ENCODE measurements at regions not wholly inside any gene's neighbourhood (a gene's known extent, or its start where the extent isn't known, plus 50 kb on each side); places are given as distances from the start of the nearest gene placed in this dataset.

GRCh38 chr12:41706376-41706775, 438.3 kb downstream of the GXYLT1 start:
- TF ChIP-seq POLR2AphosphoS5 (IDR thresholded peaks at IDR 0.05), result no peak
- no peak for TF ChIP-seq CTCF (IDR thresholded peaks at IDR 0.05; ENCODE audit: poor library complexity, severe bottlenecking)
- TF ChIP-seq RAD21 (conservative IDR thresholded peaks at IDR 0.05), result no peak
- no peak for TF ChIP-seq TAF1 (IDR thresholded peaks at IDR 0.05; ENCODE audit: low read depth)
- TF ChIP-seq REST (IDR thresholded peaks at IDR 0.05; ENCODE audit: borderline replicate concordance), result no peak
- TF ChIP-seq EZH2 (IDR thresholded peaks at IDR 0.05; ENCODE audit: borderline replicate concordance, insufficient read depth, low read length, poor library complexity, severe bottlenecking), result no peak
- TF ChIP-seq EP300 (conservative IDR thresholded peaks at IDR 0.05; ENCODE audit: poor library complexity, severe bottlenecking), result no peak
- no peak for TF ChIP-seq SMC3 (conservative IDR thresholded peaks at IDR 0.05; ENCODE audit: poor library complexity)

Measured in neural cell (in vitro differentiated cells).